ENCODE measurements at regions not wholly inside any gene's neighbourhood (a gene's known extent, or its start where the extent isn't known, plus 50 kb on each side); places are given as distances from the start of the nearest gene placed in this dataset.

GRCh38 chr21:15124731-15125130, 59.9 kb upstream of the NRIP1 start:
- TF ChIP-seq CTCF (IDR thresholded peaks at IDR 0.05): no peak
- no peak for TF ChIP-seq ZFX (IDR thresholded peaks at IDR 0.05; ENCODE audit: borderline replicate concordance)
